ENCODE measurements at regions not wholly inside any gene's neighbourhood (a gene's known extent, or its start where the extent isn't known, plus 50 kb on each side); places are given as distances from the start of the nearest gene placed in this dataset.

- H3K4me3 ChIP-seq (replicated peaks; ENCODE audit: low read depth, low read length): no peak overlapping the region
- TF ChIP-seq CTCF (IDR thresholded peaks at IDR 0.05; ENCODE audit: low read depth, low read length, missing control alignments): no peak
- DNase-seq (ENCODE audit: extremely low read depth, low read depth): no peak
Measured at GRCh38 chr6:163902993-163903392, 488.5 kb downstream of the QKI start.

- no peak for TF ChIP-seq CTCF (IDR thresholded peaks at IDR 0.05; ENCODE audit: low read depth, low read length, missing control alignments)
- no peak overlapping the region for H3K4me3 ChIP-seq (replicated peaks; ENCODE audit: low read depth, low read length)
- DNase-seq (ENCODE audit: extremely low read depth, low read depth): no peak
Measured at GRCh38 chr6:163901681-163902080, 487.2 kb downstream of the QKI start.

GRCh38 chr6:163900570-163900969 is 486.1 kb downstream of the QKI start:
- no peak for DNase-seq (ENCODE audit: extremely low read depth, low read depth)
- no peak for TF ChIP-seq CTCF (IDR thresholded peaks at IDR 0.05; ENCODE audit: low read depth, low read length, missing control alignments)

GRCh38 chr6:163897669-163898068 is 483.2 kb downstream of the QKI start:
- no peak overlapping the region for H3K4me3 ChIP-seq (replicated peaks; ENCODE audit: low read depth, low read length)
- no peak for DNase-seq (ENCODE audit: extremely low read depth, low read depth)
- no peak for TF ChIP-seq CTCF (IDR thresholded peaks at IDR 0.05; ENCODE audit: low read depth, low read length, missing control alignments)

More at GRCh38 chr6:163900570-163900969, 486.1 kb downstream of the QKI start:
- no peak overlapping the region for H3K4me3 ChIP-seq (replicated peaks; ENCODE audit: low read depth, low read length)

- TF ChIP-seq CTCF (IDR thresholded peaks at IDR 0.05; ENCODE audit: low read depth, low read length, missing control alignments): no peak
- DNase-seq (ENCODE audit: extremely low read depth, low read depth): no peak
- H3K4me3 ChIP-seq (replicated peaks; ENCODE audit: low read depth, low read length): no peak overlapping the region
Measured at GRCh38 chr6:163897030-163897429, 482.5 kb downstream of the QKI start.

GRCh38 chr6:163895162-163895561 is 480.6 kb downstream of the QKI start:
- TF ChIP-seq CTCF (IDR thresholded peaks at IDR 0.05; ENCODE audit: low read depth, low read length, missing control alignments): no peak
- DNase-seq (ENCODE audit: extremely low read depth, low read depth): no peak
- H3K4me3 ChIP-seq (replicated peaks; ENCODE audit: low read depth, low read length): no peak overlapping the region

- no peak overlapping the region for H3K4me3 ChIP-seq (replicated peaks; ENCODE audit: low read depth, low read length)
- TF ChIP-seq CTCF (IDR thresholded peaks at IDR 0.05; ENCODE audit: low read depth, low read length, missing control alignments): no peak
- no peak for DNase-seq (ENCODE audit: extremely low read depth, low read depth)
Measured at GRCh38 chr6:163893609-163894189, 479.2 kb downstream of the QKI start.

Measured in HFF-Myc (cell line).